MM.1S (cell line): ENCODE measurements at regions not wholly inside any gene's neighbourhood (a gene's known extent, or its start where the extent isn't known, plus 50 kb on each side); places are given as distances from the start of the nearest gene placed in this dataset.
"Not testable (repeated sequence)": the region's sequence is repeated elsewhere in the genome, so short reads cannot be mapped to it uniquely, and the experiment has no call there.

ENCODE experiments used
- DNase-seq: peaks from one replicate; pipeline ENCODE4 v3.0.0-alpha.2; 2015
- H2AFZ ChIP-seq: fragments of 300-600 bp; sonication (generic); 2 replicates; pipeline ENCODE4 v1.6.0; 2016; ENCODE audit warnings: antibody characterized with exemption, low read length
- H3F3A ChIP-seq: fragments of 300-600 bp; sonication (generic); 2 replicates; pipeline ENCODE4 v1.6.1; 2016; ENCODE audit warnings: mild to moderate bottlenecking, antibody characterized with exemption, low read length, moderate library complexity, mixed read lengths; ENCODE audit not compliant: insufficient read depth
- H3K27ac ChIP-seq: fragments of 300-600 bp; sonication (generic); 2 replicates; pipeline ENCODE4 v1.5.1; 2016; ENCODE audit warnings: mild to moderate bottlenecking, low read length
- H3K27me3 ChIP-seq: fragments of 300-600 bp; sonication (generic); replicated peaks from 2 replicates; pipeline ENCODE4 v1.6.0; 2016; ENCODE audit warnings: low read length; ENCODE audit not compliant: insufficient read depth
- H3K36me3 ChIP-seq: fragments of 300-600 bp; sonication (generic); replicated peaks from 2 replicates; pipeline ENCODE4 v1.6.1; 2016; ENCODE audit warnings: mild to moderate bottlenecking, low read length, mixed read lengths; ENCODE audit not compliant: insufficient read depth
- H3K4me1 ChIP-seq: fragments of 300-600 bp; sonication (generic); 2 replicates; pipeline ENCODE4 v1.6.1; 2016; ENCODE audit warnings: low read length, mixed read lengths
- H3K4me2 ChIP-seq: fragments of 300-600 bp; sonication (generic); 2 replicates; pipeline ENCODE4 v1.6.0; 2016; ENCODE audit warnings: low read depth, low read length
- H3K4me3 ChIP-seq: fragments of 300-600 bp; sonication (generic); 2 replicates; pipeline ENCODE4 v1.5.1; 2016; ENCODE audit warnings: low read length, mixed read lengths
- H3K79me2 ChIP-seq: fragments of 300-600 bp; sonication (generic); 2 replicates; pipeline ENCODE4 v1.6.1; 2016; ENCODE audit warnings: mixed run types, low read length, mixed read lengths
- H3K9ac ChIP-seq: fragments of 300-600 bp; sonication (generic); 2 replicates; pipeline ENCODE4 v1.6.1; 2016; ENCODE audit warnings: low read length, mixed read lengths
- H3K9me2 ChIP-seq: fragments of 300-600 bp; sonication (generic); replicated peaks from 2 replicates; pipeline ENCODE4 v1.6.1; 2016; ENCODE audit warnings: mild to moderate bottlenecking, low read length, mixed read lengths; ENCODE audit not compliant: insufficient read depth
- H3K9me3 ChIP-seq: fragments of 300-600 bp; sonication (generic); replicated peaks from 2 replicates; pipeline ENCODE4 v1.6.1; 2016; ENCODE audit warnings: mild to moderate bottlenecking, low read length, mixed read lengths; ENCODE audit not compliant: insufficient read depth
- H4K20me1 ChIP-seq: fragments of 300-600 bp; sonication (generic); 2 replicates; pipeline ENCODE4 v1.6.1; 2016; ENCODE audit warnings: mild to moderate bottlenecking, low read length, moderate library complexity, mixed read lengths; ENCODE audit not compliant: insufficient read depth
- EZH2 ChIP-seq: fragments of 300-600 bp; sonication (generic); optimal IDR thresholded peaks from 2 replicates; pipeline ENCODE3; 2017; ENCODE audit warnings: low read depth, mild to moderate bottlenecking, antibody characterized with exemption, low read length, mixed read lengths
- EZH2phosphoT487 ChIP-seq: fragments of 300-600 bp; sonication (generic); IDR thresholded peaks from 2 replicates; pipeline ENCODE4 v1.6.1; 2018; ENCODE audit warnings: antibody characterized with exemption, low read length
- TF ChIP-seq, protein P1 (sequence below): fragments of 300-600 bp; sonication (generic); IDR thresholded peaks from 2 replicates; pipeline ENCODE4 v1.5.1; 2016; ENCODE audit warnings: antibody characterized with exemption, low read length, mixed read lengths

GRCh38 chr4:26055855-26056254 is 141.8 kb downstream of the SMIM20 start:
- H3K4me2 ChIP-seq: no peak overlapping the region
- no peaks in the 10 kb centered on the region for H3K9me3 ChIP-seq
- H2AFZ ChIP-seq: no peak overlapping the region
- H3K4me3 ChIP-seq: no peak overlapping the region
- H3K9ac ChIP-seq: no peak overlapping the region
- H3K79me2 ChIP-seq: no peaks in the 10 kb centered on the region
- no peaks in the 10 kb centered on the region for H3K9me2 ChIP-seq
- no peaks in the 10 kb centered on the region for H3K4me1 ChIP-seq
- DNase-seq: no peak
- TF ChIP-seq, protein P1, sequence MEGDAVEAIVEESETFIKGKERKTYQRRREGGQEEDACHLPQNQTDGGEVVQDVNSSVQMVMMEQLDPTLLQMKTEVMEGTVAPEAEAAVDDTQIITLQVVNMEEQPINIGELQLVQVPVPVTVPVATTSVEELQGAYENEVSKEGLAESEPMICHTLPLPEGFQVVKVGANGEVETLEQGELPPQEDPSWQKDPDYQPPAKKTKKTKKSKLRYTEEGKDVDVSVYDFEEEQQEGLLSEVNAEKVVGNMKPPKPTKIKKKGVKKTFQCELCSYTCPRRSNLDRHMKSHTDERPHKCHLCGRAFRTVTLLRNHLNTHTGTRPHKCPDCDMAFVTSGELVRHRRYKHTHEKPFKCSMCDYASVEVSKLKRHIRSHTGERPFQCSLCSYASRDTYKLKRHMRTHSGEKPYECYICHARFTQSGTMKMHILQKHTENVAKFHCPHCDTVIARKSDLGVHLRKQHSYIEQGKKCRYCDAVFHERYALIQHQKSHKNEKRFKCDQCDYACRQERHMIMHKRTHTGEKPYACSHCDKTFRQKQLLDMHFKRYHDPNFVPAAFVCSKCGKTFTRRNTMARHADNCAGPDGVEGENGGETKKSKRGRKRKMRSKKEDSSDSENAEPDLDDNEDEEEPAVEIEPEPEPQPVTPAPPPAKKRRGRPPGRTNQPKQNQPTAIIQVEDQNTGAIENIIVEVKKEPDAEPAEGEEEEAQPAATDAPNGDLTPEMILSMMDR: no peak
- TF ChIP-seq EZH2phosphoT487: no peak
- TF ChIP-seq EZH2: no peak
- no peaks in the 10 kb centered on the region for H3K27me3 ChIP-seq
- no peaks in the 10 kb centered on the region for H3F3A ChIP-seq
- no peaks in the 10 kb centered on the region for H3K36me3 ChIP-seq
- no peak overlapping the region for H3K27ac ChIP-seq
- no peaks in the 10 kb centered on the region for H4K20me1 ChIP-seq

GRCh38 chr4:26056406-26056805 is 142.4 kb downstream of the SMIM20 start:
- no peak overlapping the region for H3K4me2 ChIP-seq
- H3K27ac ChIP-seq: no peak overlapping the region
- no peak overlapping the region for H3K4me3 ChIP-seq
- no peaks in the 10 kb centered on the region for H3K79me2 ChIP-seq
- TF ChIP-seq, protein P1: no peak
- TF ChIP-seq EZH2 (no peak), EZH2phosphoT487 (no peak)
- no peaks in the 10 kb centered on the region for H3K4me1 ChIP-seq
- no peaks in the 10 kb centered on the region for H3K36me3 ChIP-seq
- H2AFZ ChIP-seq: no peak overlapping the region
- no peak overlapping the region for H3K9ac ChIP-seq
- no peaks in the 10 kb centered on the region for H3F3A ChIP-seq
- DNase-seq: no peak
- H3K9me3 ChIP-seq: no peaks in the 10 kb centered on the region
- H3K27me3 ChIP-seq: no peaks in the 10 kb centered on the region
- H4K20me1 ChIP-seq: no peaks in the 10 kb centered on the region
- no peaks in the 10 kb centered on the region for H3K9me2 ChIP-seq

GRCh38 chr4:26057839-26058238 is 143.8 kb downstream of the SMIM20 start:
- H3F3A ChIP-seq, DNase-seq, H3K9ac ChIP-seq, H3K79me2 ChIP-seq, H3K4me1 ChIP-seq, H3K36me3 ChIP-seq, H3K27me3 ChIP-seq, H3K27ac ChIP-seq, H3K9me3 ChIP-seq, H2AFZ ChIP-seq, H4K20me1 ChIP-seq, H3K4me3 ChIP-seq, H3K4me2 ChIP-seq, H3K9me2 ChIP-seq: not testable (repeated sequence)

DNA sequence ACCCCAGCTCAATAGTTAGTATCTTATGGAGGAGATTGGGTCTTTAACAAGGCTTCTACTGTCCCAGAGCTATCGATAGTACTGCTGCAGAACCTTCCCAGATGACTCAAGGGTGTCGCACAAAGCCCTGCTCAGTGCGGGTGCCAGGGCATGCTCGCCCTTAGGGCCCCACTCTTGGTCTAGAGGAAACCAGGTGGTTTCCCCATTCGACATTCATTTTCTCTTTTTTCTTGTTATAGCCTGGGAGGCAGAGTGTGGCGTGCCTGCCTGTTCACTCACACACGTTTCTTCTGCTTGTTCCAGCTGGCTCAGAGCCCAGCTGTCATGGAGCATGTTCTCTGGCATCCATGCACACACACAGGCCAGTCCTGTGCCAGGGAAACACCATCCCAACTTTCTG is 144.5 kb downstream of the SMIM20 start:
- no peak overlapping the region for H3K9ac ChIP-seq
- H2AFZ ChIP-seq: no peak overlapping the region
- no peaks in the 10 kb centered on the region for H3K79me2 ChIP-seq
- no peaks in the 10 kb centered on the region for H3K36me3 ChIP-seq
- H3K9me2 ChIP-seq: no peaks in the 10 kb centered on the region
- no peak overlapping the region for H3K4me2 ChIP-seq
- H3F3A ChIP-seq: no peaks in the 10 kb centered on the region
- no peaks in the 10 kb centered on the region for H3K9me3 ChIP-seq
- no peak overlapping the region for H3K27ac ChIP-seq
- no peak overlapping the region for H3K4me3 ChIP-seq
- H3K4me1 ChIP-seq: no peaks in the 10 kb centered on the region
- H3K27me3 ChIP-seq: no peaks in the 10 kb centered on the region
- no peak for DNase-seq
- TF ChIP-seq EZH2phosphoT487 (no peak), EZH2 (no peak)
- H4K20me1 ChIP-seq: no peaks in the 10 kb centered on the region
